VCaP (cell line): ENCODE measurements at regions not wholly inside any gene's neighbourhood (a gene's known extent, or its start where the extent isn't known, plus 50 kb on each side); places are given as distances from the start of the nearest gene placed in this dataset.

ENCODE experiments used
- H3K27ac ChIP-seq: fragments of 450-650 bp; 2 replicates; pipeline ENCODE4 v1.5.1; 2017
- CTCF ChIP-seq: fragments of 450-650 bp; conservative IDR thresholded peaks from 2 replicates; pipeline ENCODE4 v1.5.1; 2017; ENCODE audit warnings: mild to moderate bottlenecking, moderate library complexity

- no peak overlapping the region for H3K27ac ChIP-seq
- no peak for TF ChIP-seq CTCF
These were observed 772.2 kb downstream of the TRIB2 start for GRCh38 chr2:13488965-13489364.

DNA sequence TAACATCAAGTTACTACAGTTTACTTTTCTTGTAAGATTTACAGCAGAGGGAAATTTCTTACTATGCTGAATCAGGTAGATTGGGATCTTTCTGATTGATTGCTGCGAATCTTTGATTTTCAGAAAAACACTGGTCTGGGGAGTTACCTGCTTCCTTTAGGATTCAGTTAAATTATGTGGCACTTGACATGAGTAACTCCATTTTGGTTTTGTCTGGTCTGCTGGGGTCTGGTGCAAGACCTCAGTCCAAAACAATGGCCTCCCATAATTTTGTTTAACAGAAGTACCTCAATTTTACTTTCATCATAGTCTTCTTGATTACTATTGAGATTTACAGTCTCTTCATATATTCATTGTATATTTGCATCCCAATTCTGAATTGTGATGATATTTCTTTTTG lies 775.5 kb downstream of the TRIB2 start:
- TF ChIP-seq CTCF = no peak
- H3K27ac ChIP-seq = no peak overlapping the region

DNA sequence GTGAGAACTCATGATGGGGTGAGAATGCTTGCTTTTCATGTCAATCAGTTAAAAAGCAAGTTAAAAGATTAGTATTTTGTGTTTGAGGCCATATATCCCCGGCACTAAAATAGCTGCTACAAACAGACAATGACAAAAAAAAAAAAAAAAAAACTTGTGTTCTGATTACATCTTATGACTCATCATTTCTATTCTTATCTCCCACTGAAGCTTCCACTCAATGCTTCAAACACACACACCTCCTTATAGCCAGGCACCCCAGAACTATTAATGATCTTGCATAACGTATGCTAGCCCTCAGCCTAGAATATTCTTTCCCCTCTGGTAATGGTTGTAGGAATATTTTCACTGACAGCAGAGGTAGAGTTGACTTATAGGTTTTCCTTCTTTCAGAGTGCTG lies 778.3 kb downstream of the TRIB2 start:
- TF ChIP-seq CTCF = no peak
- peak overlapping the region; percentile 17; the same call in 1 of the 2 replicates for H3K27ac ChIP-seq

DNA sequence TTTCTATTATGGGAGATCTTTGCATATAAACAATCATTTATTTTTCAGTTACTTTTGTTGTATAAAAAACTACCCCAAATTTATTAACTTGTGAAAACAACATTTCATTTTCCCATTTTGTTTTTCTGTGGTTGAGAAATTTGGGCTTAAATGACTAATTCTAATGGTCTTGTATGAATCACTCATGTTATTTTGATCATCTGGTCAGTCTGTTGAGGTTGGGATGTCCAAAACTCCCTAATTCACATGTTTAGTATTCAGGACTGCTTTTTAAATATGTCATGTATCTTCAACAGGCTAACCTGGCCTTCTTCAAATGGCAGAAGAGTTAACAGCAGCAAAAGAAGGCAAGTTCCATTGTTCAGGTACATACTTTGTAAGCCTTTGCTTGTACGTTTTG lies 788.1 kb downstream of the TRIB2 start:
- TF ChIP-seq CTCF = no peak
- H3K27ac ChIP-seq = peak overlapping the region; percentile 91

DNA sequence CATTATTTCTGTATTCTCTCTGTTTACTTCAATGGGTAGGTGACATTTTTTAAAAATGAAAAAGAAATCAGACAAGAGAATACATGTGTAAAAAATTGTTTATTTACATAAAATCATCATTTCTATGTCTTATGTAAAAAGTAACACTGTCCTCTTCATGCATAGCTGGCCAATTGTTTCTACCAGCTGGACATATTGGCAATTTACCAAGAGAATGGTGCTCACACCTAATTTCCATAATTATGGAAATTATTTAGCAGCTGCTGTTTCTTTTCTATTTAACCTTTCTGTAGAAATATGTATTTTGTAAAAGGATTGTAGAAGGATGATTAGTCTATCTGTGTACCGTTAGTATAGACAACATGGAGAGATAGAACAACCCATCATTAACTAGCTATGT lies 791.9 kb downstream of the TRIB2 start:
- no peak overlapping the region for H3K27ac ChIP-seq
- TF ChIP-seq CTCF = no peak

DNA sequence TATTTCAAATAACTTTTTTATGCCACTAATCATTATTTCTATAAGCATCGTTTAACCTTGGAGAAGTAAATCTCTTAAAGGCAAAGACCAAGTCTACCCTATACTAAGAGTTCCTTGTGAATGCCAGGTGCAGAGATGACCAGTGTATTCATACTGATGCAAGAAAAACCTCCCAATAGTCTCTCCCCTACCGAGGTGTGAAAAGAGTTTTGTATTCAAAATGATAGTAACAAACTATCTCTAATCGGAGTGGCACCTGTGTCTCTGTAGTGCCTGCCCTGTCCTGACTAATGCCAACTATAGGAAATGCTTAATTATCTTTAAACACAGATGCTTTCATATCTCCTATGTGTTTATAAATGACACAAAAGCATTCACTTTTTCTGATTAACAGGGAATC lies 798.5 kb downstream of the TRIB2 start:
- TF ChIP-seq CTCF = no peak
- no peak overlapping the region for H3K27ac ChIP-seq

DNA sequence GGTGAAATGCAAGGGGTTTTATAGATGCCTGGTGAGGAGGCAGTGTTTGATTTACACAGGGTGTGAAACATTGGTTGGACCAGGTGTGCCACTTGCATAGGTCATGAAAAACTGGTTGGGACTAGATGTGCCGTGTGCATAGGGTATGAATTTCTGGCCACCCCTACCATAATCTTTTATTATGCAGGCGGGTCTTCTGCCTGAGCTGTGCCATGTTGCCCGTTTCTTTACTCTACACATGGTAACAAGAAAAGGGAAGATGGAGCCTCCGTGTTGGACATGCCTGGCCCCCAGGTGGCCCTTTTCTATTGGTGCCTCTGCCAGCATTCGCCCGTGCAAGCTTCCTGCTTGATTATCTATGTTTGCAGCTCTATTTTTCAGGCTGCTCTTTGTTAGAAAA lies 805.4 kb downstream of the TRIB2 start:
- H3K27ac ChIP-seq = no peak overlapping the region
- no peak for TF ChIP-seq CTCF
